Panc1 (cell line): ENCODE measurements at regions not wholly inside any gene's neighbourhood (a gene's known extent, or its start where the extent isn't known, plus 50 kb on each side); places are given as distances from the start of the nearest gene placed in this dataset.
"Not testable (repeated sequence)": the region's sequence is repeated elsewhere in the genome, so short reads cannot be mapped to it uniquely, and the experiment has no call there.

ENCODE experiments used
- CTCF ChIP-seq: fragments of 450-650 bp; IDR thresholded peaks from 2 replicates; pipeline ENCODE4 v1.5.1; 2017; ENCODE audit warnings: mild to moderate bottlenecking
- POLR2AphosphoS5 ChIP-seq: IDR thresholded peaks from 2 replicates; pipeline ENCODE4 v1.6.1; 2012; ENCODE audit warnings: mild to moderate bottlenecking, low read depth, low read length, moderate library complexity
- TCF7L2 ChIP-seq: IDR thresholded peaks from 2 replicates; pipeline ENCODE4 v1.6.1; 2011; ENCODE audit warnings: mild to moderate bottlenecking, low read depth, low read length, inconsistent platforms

GRCh38 chr15:101934506-101934905 is 122.5 kb downstream of the OR4F15 start:
- not testable (repeated sequence) for TF ChIP-seq POLR2AphosphoS5, CTCF, TCF7L2
